GM19035 (cell line): ENCODE measurements at regions not wholly inside any gene's neighbourhood (a gene's known extent, or its start where the extent isn't known, plus 50 kb on each side); places are given as distances from the start of the nearest gene placed in this dataset.
"Not testable (repeated sequence)": the region's sequence is repeated elsewhere in the genome, so short reads cannot be mapped to it uniquely, and the experiment has no call there.

Experiments
- ATAC-seq: cut with Tn5 transposase; IDR thresholded peaks from one replicate; pipeline ENCODE4 v1.9.1; 2021; ENCODE audit not compliant: unreplicated experiment

DNA sequence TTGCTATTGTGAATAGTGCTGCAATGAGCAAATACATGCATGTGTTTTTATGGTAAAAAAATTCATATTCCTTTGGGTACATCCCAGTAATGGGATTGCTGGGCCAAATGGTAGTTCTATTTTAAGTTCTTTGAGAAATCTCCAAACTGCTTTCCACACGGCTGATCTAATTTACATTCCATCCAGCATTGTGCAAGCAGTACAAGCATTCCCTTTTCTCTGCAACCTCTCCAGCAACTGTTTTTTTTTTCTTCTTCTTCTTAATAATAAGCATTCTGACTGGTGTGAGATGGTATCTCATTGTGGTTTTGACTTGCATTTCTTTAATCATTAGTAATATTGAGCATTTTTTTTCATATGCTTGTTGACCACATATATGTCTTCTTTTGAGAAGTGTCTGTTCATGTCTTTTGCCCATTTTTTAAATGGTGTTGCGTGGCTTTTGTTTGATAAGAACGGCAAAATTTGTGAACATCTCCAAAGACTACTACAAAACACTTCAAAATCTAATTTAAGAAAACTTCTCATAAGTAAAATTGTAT lies 136.1 kb upstream of the MYO3A start:
- ATAC-seq = no peak

DNA sequence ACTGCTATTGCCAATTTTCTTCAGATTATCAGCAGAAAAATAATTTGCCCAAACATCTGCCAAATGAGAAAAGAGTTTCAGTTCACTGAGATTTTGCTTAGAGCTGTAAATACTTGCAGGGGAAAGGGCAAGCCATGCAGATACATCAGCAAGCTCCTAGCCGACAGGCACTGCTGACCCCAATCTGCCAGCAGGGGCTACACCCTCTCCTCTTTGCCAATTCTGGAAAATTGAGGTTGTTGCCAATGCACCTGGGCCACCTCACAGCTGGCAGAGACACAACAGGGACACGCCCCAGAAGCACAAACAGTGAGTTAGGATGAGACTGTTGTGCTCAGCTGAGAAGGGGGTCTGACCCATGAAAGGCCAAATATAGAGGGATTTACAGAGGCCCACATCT lies 129.5 kb upstream of the MYO3A start:
- ATAC-seq = no peak

DNA sequence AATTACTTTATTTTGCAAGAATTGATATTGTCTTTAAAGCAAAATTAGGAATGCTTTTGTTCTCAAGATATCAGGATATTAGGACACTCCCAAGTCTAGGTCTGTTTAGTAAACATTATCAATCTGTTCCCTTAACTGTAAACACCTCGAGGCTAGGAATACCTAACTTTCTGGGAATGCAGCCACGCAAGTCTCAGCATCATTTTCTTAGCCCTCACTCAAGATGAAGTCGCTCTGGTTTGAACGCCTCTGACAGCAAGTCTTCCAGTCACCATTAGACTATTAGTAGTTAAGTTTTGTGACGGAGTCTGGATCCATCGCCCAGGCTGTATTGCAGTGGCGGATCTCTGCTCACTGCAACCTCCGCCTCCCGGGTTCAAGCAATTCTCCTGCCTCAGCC lies 128.0 kb upstream of the MYO3A start:
- ATAC-seq = no peak

DNA sequence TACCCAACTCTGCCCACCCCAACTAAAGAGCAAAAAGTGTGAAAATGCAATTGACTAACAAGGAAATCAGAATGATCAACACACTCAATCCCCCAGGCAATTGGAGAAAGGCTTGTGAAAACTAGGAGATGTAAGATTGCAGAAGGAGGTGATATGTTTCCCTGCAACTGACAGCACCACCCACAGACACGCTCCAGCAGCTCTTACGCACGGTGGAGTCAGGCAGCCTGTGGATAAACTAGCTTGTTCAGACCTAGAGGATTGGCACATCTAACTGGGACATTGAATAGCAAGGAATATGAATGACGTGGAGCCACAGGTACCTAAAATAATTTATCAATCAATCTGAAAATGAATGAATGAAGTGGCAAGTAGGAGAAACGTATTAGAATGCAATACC lies 125.7 kb upstream of the MYO3A start:
- no peak for ATAC-seq

DNA sequence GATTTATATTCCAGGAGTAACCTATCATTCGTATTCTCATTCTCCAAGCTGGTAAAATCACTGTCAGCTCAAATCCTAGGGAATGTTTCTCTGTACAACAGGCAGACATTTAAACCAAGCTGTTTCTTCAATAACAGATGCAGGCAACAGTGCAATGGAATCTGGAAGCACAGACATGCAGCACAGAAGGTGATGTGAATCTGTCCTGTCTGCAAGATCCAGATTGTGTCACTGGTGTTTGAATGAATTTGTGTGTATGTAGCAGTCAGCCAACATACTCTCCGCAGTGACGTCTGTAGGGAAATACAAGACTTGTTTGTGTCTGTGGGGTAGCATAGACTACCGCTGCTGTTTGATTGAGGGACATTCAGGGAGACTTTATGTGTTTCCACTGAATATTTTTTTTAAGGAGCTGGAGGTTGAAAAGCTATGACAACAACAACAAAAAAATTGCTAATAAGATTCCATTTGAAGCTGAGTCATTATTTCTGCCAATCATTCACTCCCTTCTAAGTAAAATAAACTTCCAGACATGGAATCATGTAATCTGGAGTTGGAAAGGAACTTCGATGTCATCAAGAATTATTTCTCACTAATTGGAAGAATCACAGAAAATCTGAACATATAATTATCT lies 122.9 kb upstream of the MYO3A start:
- no peak for ATAC-seq

DNA sequence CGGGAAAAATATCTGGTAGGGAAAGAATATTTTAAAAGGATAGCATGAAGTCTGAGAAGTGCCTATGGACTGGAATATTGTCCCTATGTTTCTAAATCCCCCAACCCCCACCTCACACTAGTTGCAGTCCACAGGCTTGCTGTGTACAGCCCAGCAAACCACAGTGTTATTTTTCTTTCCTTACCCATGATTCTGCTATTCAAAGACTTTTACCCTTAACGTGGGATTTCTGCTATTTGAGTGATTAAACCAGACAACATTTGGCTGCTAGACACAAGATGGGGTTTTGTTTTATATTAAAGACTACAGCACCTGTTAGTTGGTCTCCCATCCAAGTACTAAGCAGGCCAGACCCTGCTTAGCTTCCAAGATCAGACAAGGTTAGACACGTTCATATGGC lies 120.5 kb upstream of the MYO3A start:
- no peak for ATAC-seq

DNA sequence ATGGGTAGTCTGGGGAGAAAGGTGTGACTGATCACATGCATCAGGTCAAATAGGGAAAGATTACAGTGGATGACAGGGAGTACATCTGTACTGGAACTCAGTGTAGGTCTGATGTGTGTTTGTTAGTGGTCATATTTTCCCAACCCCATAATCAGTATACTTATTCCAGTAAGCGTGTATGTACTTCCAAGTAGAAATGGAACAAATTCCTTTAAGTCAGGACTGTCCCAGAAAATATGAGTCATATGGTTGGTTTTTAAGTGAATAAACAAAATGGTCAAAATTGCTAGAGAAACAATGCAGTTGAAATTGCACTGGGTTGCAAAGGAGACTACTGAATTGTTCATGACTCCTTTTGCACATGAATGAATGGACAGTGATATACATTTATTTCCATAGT lies 118.8 kb upstream of the MYO3A start:
- ATAC-seq = no peak

DNA sequence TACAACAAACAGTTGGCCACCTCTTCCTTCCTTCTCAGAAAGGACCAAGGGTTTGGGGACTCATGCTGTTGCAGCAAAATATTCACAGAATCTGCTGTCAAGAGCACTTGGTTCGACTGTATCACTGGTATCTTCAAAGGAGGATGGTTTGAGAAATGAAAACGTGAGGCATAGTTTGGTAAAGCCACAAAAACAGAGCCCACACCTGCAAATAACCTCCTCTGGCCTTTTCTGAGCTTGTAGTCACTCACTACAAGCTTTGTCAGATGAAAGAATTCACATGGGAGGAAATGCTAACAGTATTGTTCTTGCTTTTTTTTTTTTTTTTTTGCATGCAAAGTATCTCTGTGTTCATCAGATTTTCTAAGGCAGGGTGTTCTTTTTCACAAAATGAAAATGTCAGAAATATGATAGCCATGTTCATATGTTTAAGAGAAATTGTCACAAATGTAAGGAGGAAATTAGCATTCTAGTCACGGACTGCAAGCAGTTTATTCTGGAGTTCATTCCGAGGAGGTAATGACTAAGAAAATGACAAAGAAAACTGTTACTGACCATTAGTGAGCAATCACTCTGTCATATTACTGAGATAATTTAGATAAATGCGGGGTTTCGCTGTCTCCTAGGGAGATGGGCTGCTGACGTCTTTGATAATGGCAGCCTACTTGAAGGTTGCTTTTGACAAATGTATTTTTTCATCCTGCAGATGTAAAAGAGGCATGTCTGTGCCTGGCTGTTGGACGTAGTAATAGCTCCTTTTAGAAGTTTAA lies 117.8 kb upstream of the MYO3A start:
- ATAC-seq = no peak

DNA sequence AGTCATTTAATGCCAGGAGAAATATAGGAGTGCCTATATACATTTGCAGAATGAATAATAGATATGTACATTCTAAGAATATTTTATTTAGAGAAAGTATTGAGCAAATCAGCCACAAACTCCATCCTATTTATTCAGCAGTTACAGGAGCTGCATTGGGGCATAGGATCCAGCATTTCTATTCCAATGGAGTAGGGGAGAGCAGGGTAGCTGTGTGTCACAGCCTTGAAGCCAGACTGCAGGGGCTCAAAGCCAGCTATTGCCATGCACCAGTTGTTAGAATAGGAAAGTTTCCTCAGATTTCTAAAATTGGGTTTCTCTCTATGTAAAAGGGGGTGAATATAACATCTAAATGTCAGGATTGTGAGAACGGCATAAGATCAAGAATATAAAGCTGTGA lies 116.8 kb upstream of the MYO3A start:
- ATAC-seq = no peak

DNA sequence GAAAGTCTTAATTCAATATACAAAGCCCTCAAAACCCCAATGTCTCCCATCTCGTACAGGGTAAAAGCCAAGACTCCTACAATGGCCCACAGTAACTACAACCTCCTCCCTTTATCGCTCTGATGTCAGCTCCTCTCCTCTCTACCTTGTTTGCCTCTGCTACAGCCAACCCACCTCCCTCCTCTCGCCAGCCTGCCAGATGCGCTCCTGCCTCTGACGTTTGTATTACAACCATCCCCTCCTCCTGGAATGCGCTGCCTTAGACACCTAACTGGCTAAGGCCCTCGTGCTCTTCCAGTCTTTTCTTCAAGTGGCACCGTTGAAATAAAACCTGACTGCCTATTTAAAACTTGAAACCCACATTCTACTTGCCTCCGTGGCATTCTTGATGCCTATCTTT lies 115.3 kb upstream of the MYO3A start:
- ATAC-seq = no peak

DNA sequence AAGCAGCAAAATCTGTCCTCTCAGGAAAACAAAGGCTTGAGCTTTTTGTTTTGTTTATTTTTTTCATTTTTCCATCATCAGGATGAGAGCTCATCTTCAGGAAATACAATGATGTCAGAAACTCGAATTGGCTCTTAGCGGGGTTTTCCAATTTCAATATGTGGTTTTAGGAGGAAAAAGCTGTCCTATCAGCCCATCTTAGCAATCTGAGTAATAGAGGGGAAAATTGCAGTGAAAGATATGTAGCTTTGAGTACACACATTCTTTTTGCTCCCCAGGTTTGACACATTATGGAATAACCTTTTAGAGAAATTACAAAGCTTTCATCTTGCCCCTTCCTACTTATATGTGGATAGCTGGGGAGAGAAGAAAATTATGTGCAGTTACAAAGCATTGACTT lies 113.6 kb upstream of the MYO3A start:
- ATAC-seq = no peak

DNA sequence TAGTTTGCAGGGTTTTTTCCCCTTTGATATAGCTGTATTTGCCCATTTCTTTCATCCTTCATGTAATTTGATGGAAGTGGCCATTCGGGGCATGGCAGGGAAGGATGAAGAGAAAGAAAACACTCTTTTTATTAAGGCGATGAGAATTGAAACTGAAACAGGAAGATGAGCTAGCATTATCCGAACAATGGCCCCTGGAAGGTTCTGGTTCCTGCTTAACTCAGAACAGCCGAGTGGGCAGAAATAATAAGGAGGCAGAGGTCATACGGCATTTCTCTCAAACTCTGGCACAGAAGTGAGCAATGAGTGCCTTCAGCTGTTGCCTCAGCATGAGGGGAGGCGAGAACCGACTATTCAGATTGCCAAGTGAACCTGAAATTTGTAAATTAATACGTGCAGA lies 113.2 kb upstream of the MYO3A start:
- ATAC-seq = no peak

DNA sequence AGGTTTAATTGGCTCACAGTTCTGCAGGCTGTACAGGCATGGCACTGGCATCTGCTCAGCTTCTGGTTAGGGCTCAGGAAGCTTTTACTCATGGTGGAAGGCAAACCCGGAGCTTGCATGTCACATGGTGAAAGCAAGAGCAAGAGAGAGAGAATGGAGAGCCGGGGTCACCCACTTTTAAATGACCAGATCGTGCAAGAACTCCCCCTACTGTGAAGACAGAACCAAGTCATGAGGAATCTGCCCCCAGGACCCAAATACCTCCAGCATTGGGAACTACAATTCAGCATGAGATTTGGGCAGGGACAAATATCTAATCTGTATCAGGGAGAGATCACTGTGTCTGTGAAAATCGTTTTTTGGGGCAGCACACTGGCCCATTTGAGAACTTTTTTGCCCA lies 110.0 kb upstream of the MYO3A start:
- no peak for ATAC-seq

DNA sequence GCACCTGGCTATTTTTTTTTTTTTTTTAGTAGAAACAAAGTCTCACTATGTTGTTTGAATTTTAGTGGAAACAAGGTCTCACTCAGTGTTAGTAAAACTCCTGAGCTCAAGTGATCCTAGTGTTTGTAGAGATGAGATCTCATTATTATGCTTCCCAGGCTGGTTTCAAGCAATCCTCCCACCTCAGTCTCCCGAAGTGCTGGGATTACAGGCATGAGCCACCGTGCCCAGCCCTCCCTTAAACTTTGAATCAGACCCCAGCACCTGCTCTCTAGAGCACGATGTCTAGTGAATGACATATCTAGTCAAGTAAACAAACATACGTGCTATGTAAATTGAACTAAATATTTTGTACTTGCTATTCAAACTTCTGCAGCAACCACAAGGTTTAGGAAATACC lies 105.6 kb upstream of the MYO3A start:
- ATAC-seq = no peak

DNA sequence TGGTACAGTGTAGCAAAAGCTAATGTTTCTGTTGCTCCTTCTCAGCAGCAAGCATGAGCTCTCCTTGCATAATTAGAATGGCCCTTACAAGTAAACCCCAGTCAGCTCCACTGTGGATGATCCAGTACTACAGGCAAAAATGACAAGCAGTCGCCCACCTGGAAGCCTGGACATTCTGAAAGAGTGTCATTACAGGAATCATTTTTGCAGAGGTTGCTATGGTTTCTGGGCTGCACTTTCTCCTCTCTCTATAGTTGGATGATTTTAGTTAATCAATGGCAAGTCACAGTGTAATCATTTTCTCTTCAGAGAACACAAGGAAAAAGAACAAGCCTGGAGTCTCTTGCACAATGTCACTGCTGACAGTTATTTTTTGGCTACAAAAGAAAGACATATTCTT lies 102.9 kb upstream of the MYO3A start:
- ATAC-seq = no peak

DNA sequence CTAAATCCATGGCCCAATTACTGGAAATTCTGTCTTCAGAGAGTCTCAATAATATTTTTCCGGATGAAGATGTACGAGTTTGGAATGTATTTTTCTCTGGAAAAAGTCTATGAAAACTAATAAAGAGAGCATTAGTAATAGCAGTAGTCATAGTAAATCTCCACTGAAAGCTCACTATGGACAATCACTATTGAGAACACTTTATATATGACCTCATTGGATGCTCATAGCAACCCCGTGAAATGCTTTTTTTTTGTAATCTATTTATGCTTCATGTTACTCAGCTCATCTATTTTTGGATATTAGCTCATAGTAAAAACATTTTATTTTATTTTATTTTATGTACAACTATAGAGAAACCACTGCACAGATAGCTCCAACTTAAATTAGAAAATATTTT lies 94.3 kb upstream of the MYO3A start:
- no peak for ATAC-seq

DNA sequence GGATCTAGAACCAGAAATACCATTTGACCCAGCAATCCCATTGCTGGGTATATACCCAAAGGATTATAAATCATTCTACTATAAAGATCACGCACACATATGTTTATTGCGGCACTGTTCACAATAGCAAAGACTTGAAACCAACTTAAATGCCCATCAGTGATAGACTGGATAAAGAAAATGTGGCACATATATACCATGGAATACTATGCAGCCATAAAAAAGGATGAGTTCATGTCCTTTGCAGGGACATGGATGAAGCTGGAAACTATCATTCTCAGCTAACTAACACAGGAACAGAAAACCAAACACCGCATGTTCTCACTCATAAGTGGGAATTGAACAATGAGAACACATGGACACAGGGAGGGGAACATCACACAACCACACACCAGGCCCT lies 93.2 kb upstream of the MYO3A start:
- ATAC-seq = not testable (repeated sequence)

DNA sequence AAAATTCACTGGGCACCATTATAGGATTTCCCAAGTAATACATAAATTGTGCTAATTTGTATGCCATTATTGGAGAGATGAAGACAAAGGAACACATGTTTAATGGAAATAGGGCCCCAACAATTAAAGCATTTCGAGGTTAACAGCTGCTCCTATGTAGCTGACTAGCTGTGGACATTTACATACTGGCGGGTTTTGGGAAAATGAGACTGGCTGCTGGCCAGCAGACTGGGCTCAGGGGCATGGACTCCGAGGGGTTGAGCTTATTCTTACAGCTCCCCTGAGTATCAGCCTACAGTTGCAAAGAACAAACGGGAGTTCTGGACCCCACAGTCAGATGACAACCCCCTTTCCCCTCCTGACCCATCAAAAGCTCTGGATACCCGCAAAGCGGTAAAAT lies 91.9 kb upstream of the MYO3A start:
- ATAC-seq = no peak

DNA sequence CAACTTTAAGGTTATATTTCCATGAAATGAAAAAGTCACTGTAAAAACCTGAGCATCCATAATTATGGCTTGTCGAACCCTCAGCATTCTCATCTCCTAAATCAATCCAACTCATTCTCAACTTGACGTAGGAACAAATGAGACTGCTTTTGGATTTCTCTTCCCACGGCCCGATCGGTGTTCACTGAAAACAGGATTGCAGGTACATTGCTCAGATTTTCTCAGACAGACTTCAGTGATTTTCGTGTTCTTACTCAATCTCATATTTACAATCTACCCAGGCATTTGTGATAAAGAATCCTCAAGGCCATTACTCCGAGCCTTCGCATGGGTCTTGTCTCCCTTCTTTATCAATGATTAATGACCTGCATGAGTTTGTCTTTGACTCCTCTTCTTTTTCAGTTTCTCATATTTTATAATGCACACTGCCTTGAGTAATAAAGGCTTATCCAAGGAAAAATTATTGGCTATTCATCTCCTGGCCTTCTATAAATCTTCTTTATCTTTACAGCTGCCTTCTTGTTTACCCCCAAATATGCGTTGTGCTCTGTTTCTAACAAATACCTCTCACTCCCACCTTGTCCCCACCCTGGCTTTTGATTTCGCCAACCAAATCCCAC lies 90.4 kb upstream of the MYO3A start:
- ATAC-seq = no peak

DNA sequence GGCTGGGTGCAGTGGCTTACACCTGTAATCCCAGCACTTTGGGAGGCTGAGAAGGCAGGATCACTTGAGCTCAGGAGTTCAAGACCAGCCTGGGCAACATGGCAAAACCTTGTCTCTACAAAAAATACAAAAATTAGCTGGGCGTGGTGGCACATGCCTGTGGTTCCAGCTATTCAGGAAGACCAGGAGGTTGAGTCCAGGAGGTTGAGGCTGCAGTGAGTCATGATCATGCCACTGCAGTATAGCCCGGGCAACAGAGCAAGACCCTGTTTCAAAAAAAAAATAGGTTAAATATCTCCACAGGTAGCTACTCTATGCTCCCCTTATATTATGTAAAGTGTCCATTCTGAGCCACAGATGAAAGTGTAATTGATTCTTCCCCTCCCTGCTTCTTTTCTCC lies 89.3 kb upstream of the MYO3A start:
- not testable (repeated sequence) for ATAC-seq

DNA sequence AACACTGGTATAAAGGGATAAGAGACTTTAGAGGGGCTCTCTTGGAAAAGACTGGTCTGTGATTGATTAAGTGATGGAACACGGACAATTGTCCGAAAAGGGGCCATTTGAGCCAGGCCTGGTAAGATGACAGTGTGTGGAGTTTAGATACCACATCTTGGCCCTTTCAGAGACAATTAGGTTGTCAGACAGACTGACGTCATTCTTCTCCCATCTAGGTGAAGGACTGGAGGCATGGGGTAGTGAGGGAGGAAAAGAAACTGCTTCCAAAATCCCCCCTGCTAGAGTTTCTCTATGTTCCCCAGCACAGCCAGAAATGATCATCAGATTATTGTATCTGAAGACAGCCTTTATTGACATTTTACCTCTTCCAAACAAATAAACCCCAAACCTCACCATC lies 84.8 kb upstream of the MYO3A start:
- ATAC-seq = no peak

DNA sequence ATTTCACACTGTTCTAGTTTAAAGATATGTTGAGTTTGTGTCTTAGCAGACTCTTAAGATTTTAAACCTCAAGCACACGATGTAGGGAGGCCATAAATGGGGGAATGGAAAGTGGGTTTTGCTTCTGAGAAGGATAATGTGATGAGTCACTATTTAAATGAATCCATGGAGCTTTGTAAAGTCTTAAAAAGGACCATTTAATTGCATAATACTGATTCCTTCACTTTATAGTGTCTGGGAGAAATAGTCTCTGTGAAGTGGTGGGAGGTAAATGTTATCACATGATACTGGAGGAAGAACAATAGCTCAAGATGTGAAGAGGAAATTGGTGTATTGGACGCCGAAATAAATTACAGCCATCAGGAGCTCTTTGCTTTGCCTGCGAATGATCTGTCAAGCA lies 84.0 kb upstream of the MYO3A start:
- ATAC-seq = no peak
